ENCODE measurements at regions not wholly inside any gene's neighbourhood (a gene's known extent, or its start where the extent isn't known, plus 50 kb on each side); places are given as distances from the start of the nearest gene placed in this dataset.

- no peak for DNase-seq (ENCODE audit: low spot score)
These were observed 192.1 kb downstream of the ADAMTS15 start for GRCh38 chr11:130640526-130640925.

GRCh38 chr11:130641876-130642275, 193.4 kb downstream of the ADAMTS15 start:
- DNase-seq (ENCODE audit: low spot score) (no peak), ATAC-seq (ENCODE audit: insufficient number of reproducible peaks, low FRiP score, low read depth) (no peak)
- Histone ChIP-seq H3K27me3 (replicated peaks; ENCODE audit: insufficient read depth) (no peaks in the 10 kb centered on the region), H3K4me3 (no peak overlapping the region), H3K4me1 (ENCODE audit: control insufficient read depth in 1 of 2, low read depth in 2 of 2) (peaks cover 10 to 42% of the 10 kb centered on the region in 2 donors), H3K27ac (no peak overlapping the region), H3K9me3 (no peaks in the 10 kb centered on the region), H3K36me3 (no peaks in the 10 kb centered on the region)
- TF ChIP-seq, protein P1, sequence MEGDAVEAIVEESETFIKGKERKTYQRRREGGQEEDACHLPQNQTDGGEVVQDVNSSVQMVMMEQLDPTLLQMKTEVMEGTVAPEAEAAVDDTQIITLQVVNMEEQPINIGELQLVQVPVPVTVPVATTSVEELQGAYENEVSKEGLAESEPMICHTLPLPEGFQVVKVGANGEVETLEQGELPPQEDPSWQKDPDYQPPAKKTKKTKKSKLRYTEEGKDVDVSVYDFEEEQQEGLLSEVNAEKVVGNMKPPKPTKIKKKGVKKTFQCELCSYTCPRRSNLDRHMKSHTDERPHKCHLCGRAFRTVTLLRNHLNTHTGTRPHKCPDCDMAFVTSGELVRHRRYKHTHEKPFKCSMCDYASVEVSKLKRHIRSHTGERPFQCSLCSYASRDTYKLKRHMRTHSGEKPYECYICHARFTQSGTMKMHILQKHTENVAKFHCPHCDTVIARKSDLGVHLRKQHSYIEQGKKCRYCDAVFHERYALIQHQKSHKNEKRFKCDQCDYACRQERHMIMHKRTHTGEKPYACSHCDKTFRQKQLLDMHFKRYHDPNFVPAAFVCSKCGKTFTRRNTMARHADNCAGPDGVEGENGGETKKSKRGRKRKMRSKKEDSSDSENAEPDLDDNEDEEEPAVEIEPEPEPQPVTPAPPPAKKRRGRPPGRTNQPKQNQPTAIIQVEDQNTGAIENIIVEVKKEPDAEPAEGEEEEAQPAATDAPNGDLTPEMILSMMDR (IDR thresholded peaks at IDR 0.05), result no peak

More at GRCh38 chr11:130640526-130640925, 192.1 kb downstream of the ADAMTS15 start:
- Histone ChIP-seq H3K27me3 (replicated peaks; ENCODE audit: insufficient read depth) (no peaks in the 10 kb centered on the region), H3K36me3 (no peaks in the 10 kb centered on the region), H3K4me3 (no peak overlapping the region), H3K9me3 (no peaks in the 10 kb centered on the region), H3K27ac (no peak overlapping the region), H3K4me1 (ENCODE audit: control insufficient read depth in 1 of 2, low read depth in 2 of 2) (peaks cover 0 to 28% of the 10 kb centered on the region in 2 donors)
- no peak for ATAC-seq (ENCODE audit: insufficient number of reproducible peaks, low FRiP score, low read depth)
- TF ChIP-seq, protein P1 (IDR thresholded peaks at IDR 0.05), result no peak

GRCh38 chr11:130642994-130643393, 194.5 kb downstream of the ADAMTS15 start:
- H3K27ac ChIP-seq, result no peak overlapping the region
- TF ChIP-seq, protein P1 (IDR thresholded peaks at IDR 0.05), result no peak
- H3K4me1 ChIP-seq (ENCODE audit: control insufficient read depth in 1 of 2, low read depth in 2 of 2), result peaks cover 19 to 50% of the 10 kb centered on the region in 2 donors
- ATAC-seq (ENCODE audit: insufficient number of reproducible peaks, low FRiP score, low read depth) (no peak), DNase-seq (ENCODE audit: low spot score) (no peak)
- no peaks in the 10 kb centered on the region for H3K27me3 ChIP-seq (replicated peaks; ENCODE audit: insufficient read depth)
- H3K36me3 ChIP-seq, result no peaks in the 10 kb centered on the region
- H3K9me3 ChIP-seq, result no peaks in the 10 kb centered on the region
- no peak overlapping the region for H3K4me3 ChIP-seq

- ATAC-seq (ENCODE audit: insufficient number of reproducible peaks, low FRiP score, low read depth) (no peak), DNase-seq (ENCODE audit: low spot score) (no peak)
- TF ChIP-seq, protein P1 (IDR thresholded peaks at IDR 0.05), result no peak
- Histone ChIP-seq H3K4me3 (no peak overlapping the region), H3K36me3 (no peaks in the 10 kb centered on the region), H3K27me3 (replicated peaks; ENCODE audit: insufficient read depth) (no peaks in the 10 kb centered on the region), H3K27ac (no peak overlapping the region), H3K4me1 (ENCODE audit: control insufficient read depth in 1 of 2, low read depth in 2 of 2) (peaks cover 19 to 53% of the 10 kb centered on the region in 2 donors), H3K9me3 (no peaks in the 10 kb centered on the region)
These were observed 195.7 kb downstream of the ADAMTS15 start for GRCh38 chr11:130644187-130644586.

GRCh38 chr11:130645164-130645842, 196.9 kb downstream of the ADAMTS15 start:
- Histone ChIP-seq H3K4me1 (ENCODE audit: control insufficient read depth in 1 of 2, low read depth in 2 of 2) (peaks cover 30 to 64% of the 10 kb centered on the region in 2 donors), H3K36me3 (no peaks in the 10 kb centered on the region), H3K27ac (no peak overlapping the region), H3K4me3 (no peak overlapping the region), H3K9me3 (no peaks in the 10 kb centered on the region), H3K27me3 (replicated peaks; ENCODE audit: insufficient read depth) (no peaks in the 10 kb centered on the region)
- DNase-seq (ENCODE audit: low spot score), result no peak
- no peak for ATAC-seq (ENCODE audit: insufficient number of reproducible peaks, low FRiP score, low read depth)
- TF ChIP-seq, protein P1 (IDR thresholded peaks at IDR 0.05), result no peak
